OCI-LY7 (cell line): ENCODE measurements at regions not wholly inside any gene's neighbourhood (a gene's known extent, or its start where the extent isn't known, plus 50 kb on each side); places are given as distances from the start of the nearest gene placed in this dataset.

Source experiments
- CTCF ChIP-seq: fragments of 200-600 bp; sonication (generic); conservative IDR thresholded peaks from 2 replicates; pipeline ENCODE4 v1.5.1; 2014; ENCODE audit warnings: mild to moderate bottlenecking, antibody characterized with exemption, low read length, moderate library complexity, mixed read lengths
- EZH2phosphoT487 ChIP-seq: fragments of 200-600 bp; sonication (generic); IDR thresholded peaks from 2 replicates; pipeline ENCODE4 v1.6.1; 2018; ENCODE audit warnings: low read depth, borderline replicate concordance, mild to moderate bottlenecking, mixed run types, antibody characterized with exemption, low read length, moderate library complexity, mixed read lengths

GRCh38 chr1:182203191-182203875, 141.8 kb upstream of the ZNF648 start:
- TF ChIP-seq CTCF (no peak), EZH2phosphoT487 (no peak)
